NCI-H446 (cell line): ENCODE measurements at regions not wholly inside any gene's neighbourhood (a gene's known extent, or its start where the extent isn't known, plus 50 kb on each side); places are given as distances from the start of the nearest gene placed in this dataset.
"Not testable (repeated sequence)": the region's sequence is repeated elsewhere in the genome, so short reads cannot be mapped to it uniquely, and the experiment has no call there.

ENCODE experiments used
- DNase-seq, 2 experiments: peaks; one replicate each; lab custom pipeline; 2025; lab: John Stamatoyannopoulos, UW

DNA sequence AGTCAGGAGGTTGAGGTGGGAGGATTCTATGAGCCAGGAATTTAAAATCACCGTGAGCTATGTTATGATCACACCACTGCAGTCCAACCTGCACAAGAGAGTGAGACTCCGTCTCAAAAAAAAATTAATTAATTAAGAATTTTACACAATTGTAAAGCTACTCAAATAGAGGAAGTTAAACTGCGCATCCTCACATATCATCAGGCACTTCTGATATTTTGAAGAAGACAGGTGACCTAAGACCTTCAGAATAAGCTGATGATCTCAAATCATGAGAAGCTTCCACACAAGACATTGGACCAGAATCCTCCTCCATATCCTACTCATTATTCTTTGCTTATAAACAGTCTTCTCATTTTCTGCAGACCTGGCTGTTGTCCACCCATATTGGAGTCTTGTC lies 800.9 kb downstream of the TMEM121 start:
- no peak for DNase-seq

DNA sequence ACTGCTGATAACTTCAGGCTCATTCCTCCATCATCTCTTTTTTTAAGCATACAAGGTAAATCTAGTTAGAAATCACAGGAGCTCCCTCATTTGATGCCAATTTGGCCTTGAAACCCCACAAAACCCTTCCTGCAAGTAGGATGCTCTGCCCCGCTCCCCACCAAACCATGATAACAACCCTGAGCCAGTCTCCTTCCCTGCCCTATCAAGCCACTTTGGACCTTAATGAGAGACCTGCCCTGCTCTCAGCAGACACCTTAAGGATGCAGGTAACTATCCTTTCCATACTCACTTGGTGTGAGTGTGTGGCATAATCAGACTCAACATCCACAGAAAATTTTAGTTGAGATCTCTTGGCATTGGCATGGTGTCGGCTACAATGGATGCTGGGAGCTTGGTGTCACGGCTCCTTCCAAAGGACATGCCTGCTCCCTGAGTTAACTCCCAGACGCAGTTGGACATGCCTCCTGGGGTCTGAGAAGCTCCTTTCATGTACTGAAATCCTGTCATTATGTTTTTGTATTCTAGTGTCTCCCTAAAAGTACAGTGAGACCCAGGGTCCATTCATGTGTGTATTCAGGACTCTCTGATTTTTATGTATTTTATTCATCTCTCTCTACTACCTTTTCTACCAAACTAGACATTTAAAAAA lies 801.4 kb downstream of the TMEM121 start:
- not testable (repeated sequence) for DNase-seq

DNA sequence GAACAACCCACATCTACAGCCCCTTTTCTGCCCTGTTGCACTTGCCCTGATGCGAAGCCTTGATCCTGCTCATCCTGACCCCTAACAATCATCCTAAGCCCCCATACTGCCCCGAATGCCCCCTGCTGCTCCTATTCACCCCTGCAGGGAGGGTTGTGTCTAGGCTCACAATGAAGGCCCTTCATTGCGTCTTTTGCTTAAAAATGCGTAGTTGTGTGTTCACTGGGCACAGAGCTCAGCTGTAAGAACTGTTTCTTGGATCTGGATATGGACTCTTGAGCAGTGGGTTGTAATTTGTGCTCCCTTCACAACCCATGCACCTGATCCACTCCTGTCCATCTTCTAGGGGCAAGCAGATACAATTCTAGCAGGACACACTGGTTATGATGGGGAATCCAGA lies 802.9 kb downstream of the TMEM121 start:
- DNase-seq = not testable (repeated sequence)

DNA sequence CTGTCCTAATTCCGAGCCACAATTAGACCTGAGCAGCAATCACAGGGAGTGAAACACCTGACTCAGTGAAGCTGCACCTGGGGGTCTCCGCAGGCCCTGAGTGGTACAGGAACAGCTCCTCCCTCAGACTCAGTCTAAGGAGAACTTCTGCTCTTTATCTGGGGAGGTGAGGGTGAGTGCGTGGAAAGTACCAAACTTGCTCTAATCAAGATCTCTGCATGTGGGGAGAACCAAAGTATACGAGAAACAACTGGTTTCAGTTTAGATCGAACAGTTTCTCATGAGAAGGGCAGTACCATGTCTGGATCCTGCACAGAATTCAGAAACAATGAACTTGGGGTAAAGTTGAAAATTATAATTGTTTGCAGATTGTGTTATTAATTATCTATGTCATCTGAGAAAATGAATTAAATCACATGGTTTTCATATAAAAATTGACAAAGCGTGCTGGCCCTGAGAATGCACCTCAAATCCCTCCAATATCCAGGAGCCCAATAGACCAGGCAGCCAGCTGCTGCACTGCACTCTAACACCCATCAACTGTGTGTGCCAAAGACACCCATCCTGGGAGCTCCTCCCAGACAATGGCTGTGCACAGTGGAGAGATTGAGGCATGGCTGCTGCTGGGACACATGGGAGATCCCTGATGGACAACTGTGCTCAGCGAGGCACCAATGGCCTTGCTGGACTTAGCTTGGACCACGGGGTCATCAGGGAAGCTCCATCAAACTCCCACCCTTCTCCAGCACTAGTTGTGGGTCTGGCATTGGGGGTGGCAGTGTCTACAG lies 803.8 kb downstream of the TMEM121 start:
- DNase-seq = not testable (repeated sequence)

DNA sequence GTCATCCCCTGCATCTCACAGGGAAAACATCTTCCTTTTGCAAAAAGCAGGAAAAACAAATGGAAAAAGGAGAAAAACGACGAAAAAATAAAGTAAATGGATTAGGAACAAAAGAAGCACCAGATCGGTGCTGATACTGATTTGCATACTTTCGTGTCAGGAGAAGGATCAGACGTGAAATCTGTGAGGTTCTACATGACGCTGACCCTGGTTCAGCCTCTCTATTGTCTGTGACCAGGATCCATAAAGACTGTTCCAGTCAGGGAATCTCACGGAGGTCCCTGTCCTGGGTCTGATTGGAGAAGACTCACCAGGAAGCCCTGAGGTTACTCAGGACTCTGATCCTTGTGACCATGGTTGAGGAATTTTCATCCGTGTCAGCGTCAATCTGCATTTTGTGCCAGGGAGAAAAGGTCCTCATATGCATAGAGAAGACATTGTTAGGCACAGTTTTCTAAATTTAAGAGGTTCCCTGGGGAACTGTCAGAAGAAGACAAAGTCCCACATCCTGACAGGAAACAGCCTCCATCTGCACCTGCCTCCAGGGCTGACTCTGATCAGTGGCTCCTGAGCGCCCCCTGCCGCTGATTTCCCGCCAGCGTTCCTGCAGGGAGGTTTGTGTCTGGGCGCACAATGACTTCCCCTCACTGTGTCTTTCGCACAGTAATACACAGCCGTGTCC lies 808.2 kb downstream of the TMEM121 start:
- DNase-seq = not testable (repeated sequence)

DNA sequence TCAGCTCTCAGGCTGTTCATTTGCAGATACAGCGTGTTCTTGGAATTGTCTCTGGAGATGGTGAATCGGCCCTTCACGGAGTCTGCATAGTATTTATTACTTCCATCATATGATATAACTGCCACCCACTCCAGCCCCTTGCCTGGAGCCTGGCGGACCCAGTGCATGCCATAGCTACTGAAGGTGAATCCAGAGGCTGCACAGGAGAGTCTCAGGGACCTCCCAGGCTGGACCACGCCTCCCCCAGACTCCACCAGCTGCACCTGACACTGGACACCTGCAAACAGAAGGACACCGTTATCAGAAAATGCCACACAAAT lies 808.7 kb downstream of the TMEM121 start:
- DNase-seq = not testable (repeated sequence)

DNA sequence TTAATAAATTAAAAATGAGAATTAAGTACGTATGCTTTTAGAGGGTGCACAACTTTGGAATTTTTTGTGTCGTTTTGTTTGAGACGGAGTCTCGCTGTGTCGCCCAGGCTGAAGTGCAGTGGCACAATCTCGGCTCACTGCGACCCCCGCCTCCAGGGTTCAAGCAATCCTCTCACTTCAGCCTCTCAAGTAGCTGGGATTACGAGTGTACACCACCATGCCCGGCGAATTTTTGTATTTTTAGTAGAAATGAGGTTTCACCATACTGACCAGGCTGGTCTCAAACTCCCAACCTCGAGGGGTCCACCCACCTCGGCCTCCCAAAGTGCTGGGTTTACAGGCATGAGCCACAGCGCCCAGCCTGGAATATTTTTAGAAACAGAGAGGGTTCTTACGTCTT lies 812.4 kb downstream of the TMEM121 start:
- DNase-seq = not testable (repeated sequence)

DNA sequence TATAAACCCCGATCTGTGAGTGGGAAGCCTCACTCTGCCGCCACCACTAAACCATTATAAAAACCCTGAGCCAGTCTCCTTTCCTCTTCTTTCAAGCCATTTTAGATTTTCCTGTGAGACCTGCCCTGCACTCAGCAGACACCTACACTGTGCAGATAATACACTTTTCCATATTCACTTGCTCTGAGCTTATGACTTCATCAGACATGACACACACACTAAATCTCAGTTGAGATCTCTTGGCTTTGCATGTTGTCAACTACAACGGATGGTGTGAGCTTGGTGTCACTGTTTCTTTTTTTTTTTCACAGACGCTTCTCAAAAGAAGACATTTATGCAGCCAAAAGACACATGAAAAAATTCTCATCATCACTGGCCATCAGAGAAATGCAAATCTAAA lies 814.3 kb downstream of the TMEM121 start:
- DNase-seq = not testable (repeated sequence)

DNA sequence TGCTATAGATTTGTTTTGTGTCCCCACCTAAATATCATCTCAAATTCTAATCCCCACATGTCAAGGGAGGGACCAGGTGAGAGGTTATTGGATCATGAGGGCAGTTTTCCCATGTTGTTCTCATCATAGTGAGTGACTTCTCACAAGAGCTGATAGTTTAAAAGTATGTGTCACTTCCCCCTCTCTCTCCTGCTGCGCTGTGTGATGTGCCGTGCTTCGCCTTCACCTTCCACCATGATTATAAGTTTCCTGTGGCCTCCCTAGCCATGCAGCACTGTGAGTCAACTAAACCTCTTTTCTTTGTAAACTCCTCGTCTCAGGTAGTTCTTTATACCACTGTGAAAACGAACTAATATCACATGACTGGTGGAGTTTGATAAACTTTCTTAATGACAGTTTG lies 814.8 kb downstream of the TMEM121 start:
- not testable (repeated sequence) for DNase-seq

DNA sequence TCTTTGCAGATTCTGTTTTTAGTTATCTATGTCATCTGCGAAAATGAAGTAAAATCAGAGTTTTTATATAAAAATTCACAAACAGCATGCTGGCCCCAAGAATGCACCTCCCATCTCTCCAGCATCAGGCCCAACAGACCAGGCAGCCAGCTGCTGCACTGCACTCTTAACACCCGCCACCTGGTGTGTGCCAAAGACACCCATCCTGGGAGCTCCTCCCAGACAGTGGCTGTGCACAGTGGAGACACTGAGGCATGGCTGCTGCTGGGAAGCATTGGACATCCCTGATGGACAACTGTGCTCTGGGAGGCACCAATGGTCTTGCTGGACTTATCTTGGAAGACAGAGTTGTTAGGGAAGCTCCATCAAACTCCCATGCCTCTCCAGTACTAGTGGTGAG lies 817.2 kb downstream of the TMEM121 start:
- DNase-seq = no peak

DNA sequence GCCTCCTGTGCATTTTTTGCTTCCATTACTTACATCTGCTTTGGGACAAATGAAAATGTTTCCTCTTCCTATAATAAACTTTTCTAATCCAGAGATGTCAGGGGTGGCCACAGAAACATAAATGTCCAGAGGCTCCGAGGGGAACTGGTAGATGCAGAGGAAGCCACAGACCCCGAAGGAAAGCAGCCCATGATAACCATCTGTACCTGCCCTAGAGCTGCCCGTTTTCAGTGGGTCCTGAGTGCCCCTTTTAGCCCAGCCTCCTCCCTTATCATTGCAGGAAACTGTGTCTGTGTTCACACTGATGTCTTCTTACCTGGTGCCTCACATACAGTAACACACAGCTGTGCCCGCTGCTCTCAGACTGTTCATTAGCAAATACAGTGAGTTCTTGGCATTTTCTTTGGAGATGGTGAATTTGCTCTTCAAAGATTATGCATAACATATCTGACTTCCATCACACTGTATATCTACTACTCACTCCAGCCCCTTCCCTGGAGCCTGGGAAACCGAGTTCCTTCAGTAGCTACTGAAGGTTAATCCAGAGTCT lies 817.8 kb downstream of the TMEM121 start:
- DNase-seq = not testable (repeated sequence)

DNA sequence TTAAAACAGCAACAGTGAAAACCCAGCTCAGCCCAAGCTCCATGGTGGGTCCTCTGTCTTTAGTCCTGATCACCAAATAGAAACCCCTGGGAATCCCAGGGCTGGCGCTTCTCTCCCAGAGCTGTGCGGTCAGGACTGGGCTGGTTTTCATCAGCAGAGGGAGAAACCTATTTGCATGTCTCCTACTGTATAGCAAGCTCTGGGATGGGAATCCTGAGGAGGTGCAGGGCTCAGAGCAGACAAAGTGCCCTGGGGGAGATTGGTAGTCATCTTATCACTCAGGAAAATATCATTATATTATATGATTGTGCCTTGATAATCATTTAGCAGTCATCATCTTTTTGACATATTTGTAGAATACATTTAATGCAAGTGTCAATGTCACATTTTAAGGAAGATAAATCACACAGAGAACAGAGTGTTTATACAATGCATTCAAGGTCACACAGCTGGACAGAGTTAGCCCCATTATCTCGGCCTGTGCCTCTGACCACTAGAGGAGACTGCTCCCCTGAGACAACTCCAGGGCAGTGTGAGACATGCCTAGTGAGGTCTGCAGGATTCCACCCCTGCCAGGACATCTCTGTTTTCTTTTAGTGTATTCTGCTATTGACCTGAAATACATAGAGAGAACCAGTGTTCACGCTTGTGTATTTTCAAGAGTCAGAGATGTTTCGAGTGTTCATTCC lies 818.6 kb downstream of the TMEM121 start:
- DNase-seq = not testable (repeated sequence)

DNA sequence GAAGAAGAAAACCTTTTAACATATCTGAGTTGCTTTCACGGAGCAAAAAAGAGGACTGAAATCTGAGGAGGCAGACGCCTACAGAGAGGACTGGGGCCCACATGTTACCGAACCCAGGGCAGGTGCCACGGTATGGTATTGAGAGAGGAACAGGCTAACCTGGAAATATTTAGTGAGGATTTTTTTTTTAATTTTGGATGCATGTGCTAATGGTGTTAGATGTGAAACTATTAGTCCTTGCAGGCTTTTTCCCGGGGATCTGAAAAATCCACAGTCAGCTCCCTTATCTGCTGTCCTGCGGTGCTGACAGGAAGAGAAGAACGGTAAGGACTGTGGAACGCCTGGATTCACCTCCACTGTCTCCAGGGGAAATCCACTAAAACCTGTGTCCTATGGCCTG lies 819.7 kb downstream of the TMEM121 start:
- DNase-seq = no peak

DNA sequence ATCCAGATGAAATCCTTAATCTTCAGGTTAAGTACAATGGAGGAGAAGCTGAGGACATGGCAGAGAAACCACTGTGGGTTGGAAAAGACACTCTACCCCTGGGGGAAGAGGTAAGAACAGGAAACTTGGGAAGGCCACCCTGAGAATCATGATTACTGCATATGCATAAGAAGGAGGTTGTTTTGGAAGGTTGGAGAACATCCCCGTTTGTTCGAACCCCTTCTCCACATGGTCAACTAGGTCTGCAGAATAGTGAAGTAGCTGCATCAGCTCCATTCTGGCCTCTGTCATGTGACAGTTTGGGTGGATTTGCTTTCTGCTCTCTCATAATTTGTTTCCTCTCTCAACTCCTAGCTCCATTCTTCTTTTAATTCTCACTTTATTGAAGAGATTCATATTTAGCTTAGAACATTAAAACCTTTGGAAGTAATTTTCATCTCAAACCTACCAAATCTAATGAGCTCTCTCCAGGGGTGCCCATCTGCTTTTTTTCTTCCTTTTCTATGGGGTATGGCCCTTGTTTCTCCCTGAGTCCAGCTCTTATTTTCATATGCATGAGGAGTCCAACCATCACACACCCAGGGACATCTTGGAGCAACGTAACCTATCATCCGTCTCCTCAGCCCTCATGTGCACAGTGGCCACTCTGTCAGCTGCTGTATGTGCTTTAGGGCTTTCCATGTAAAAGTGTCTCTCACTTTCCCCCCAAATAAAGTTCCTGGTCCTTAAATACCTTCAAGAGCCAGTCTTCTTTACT lies 820.3 kb downstream of the TMEM121 start:
- no peak for DNase-seq

DNA sequence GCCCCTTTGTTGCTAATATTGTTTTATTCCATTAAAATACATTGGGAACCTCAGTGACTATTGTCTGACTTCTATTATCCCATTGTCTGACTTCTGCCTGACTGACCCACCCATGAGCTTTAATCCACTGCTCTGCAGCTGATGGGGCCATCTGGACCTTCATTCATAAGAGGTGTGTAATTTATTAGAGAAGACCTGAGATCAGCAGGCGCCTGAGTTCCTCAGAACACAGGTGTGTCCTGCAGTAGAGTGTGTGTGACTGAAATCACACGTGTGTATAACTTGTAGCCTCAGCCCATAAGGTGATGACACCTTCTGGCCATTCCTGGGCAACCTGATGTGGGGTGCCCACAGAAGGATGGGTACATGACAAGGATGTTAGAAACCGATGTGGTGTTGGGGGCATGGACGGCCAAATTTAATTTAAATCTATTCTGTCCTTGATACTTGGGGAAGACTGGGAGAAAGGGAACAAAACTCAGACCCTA lies 821.0 kb downstream of the TMEM121 start:
- no peak for DNase-seq

DNA sequence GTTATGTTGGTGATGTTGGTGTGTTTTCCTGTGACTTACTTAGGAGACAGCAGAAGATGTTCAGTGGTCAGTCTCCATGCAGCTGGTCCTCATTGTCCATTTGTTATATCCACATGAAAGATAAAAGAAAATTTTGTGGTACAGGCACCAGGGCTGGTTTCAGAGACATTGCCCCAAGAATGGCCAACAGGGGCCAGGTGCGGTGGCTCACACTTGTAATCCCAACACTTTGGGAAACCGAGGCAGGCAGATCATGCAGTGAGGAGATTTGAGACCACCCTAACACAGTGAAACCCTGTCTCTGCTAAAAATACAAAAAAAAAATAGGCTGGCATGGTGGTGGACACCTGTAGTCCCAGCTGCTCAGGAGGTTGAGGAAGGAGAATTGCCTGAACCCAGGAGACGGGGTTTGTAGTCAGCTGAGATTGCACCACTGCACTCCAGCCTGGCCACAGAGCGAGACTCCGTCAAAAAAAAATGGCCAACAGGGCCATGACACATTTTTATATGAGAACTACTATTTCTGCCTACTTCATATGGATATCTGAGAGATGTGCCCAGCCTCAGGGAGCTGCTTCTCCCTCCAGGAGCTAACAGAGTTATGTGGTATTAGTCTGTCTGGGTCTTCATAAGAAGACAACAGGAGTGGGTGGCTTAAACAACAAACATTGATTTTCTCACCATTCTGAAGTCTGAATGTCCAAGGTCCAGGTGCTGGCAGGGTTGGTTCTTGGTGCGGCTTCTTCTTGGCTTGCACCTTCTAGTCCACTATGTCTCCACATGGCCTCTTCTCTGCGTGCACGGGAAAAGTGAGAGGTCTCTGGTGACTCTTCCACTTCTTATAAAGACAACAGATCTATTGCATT lies 821.7 kb downstream of the TMEM121 start:
- DNase-seq = no peak

DNA sequence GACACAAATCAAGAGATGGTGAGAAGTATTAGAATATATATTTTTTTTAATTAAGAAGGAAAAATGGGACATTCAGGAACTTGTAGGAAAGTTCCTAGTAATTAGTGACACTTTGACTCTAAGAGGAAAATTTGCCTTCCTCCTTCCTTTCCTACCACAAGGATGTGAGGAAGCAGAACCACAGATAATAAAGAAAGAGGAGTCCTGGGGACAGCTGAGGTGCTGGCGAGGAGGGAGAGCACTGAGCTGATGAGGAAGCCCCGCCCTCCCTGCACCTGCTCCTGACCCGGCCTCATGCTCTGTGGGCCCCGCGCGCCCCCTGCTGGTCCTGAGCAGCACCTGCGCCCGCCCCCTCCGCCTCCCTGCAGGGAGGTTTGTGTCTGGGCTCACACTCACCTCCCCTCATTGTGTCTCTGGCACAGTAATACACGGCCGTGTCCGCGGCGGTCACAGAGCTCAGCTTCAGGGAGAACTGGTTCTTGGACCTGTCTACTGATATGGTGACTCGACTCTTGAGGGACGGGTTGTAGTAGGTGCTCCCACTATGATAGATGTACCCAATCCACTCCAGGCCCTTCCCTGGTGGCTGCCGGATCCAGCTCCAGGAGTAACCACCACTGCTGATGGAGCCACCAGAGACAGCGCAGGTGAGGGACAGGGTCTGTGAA lies 822.6 kb downstream of the TMEM121 start:
- not testable (repeated sequence) for DNase-seq

DNA sequence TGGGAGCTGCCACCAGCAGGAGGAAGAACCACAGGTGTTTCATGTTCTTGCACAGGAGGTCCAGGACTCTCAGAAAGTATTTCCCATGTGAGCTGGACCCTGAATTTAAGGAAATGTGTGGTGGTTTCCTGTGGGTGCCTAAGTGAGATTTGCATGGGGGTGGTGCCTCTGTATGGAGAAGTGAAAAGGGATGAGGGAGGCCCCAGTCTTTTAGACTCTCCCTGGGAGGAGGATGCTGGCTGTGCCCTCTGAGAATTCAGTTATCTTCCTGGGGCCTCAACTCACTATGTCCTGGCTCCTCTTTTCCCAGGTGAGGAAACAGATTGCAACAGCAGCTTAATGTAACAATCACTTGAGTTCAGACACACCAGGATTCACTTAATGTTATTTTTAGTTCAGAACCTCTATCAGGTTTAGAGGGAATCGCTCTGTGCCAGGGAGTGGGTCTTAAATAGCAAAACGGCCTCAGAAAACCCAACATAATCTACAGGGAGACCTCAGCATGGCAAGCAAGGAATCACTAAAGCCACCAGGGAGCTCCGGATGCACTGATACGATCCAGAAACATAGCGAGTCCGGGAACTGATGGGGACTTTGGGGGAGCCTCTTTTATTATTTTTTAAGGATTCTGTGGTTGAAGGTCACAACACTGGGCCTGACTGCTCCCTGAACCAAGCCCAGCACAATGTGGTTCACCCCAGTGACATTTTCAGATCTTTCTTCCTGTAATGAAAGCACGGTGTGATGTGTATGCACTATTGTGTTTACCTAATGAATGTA lies 823.5 kb downstream of the TMEM121 start:
- not testable (repeated sequence) for DNase-seq
